PC-3 (cell line): ENCODE measurements at regions not wholly inside any gene's neighbourhood (a gene's known extent, or its start where the extent isn't known, plus 50 kb on each side); places are given as distances from the start of the nearest gene placed in this dataset.
"Not testable (repeated sequence)": the region's sequence is repeated elsewhere in the genome, so short reads cannot be mapped to it uniquely, and the experiment has no call there.

Source experiments
- ATAC-seq: fragments of 200-7000 bp; cut with Tn5 transposase; 2 replicates; pipeline ENCODE4 v1.9.1; 2020; ENCODE audit warnings: mild to moderate bottlenecking, moderate library complexity
- BruUV-seq: library from RNA; stranded (reverse); fragments of 400-500 nt; replicated peaks from 2 replicates; lab custom pipeline; 2021; lab: Mats Ljungman, UMichigan
- CTCF ChIA-PET: fragments of 300-600 bp; sonication (Branson Sonifier 250); formaldehyde crosslinking; loops from one replicate; lab custom pipeline; 2022; ENCODE audit warnings: antibody characterized with exemption; lab: Charles Lee
- POLR2A ChIA-PET: fragments of 300-600 bp; sonication (Branson Sonifier 250); formaldehyde crosslinking; loops from one replicate; lab custom pipeline; 2022; ENCODE audit warnings: antibody characterized with exemption; ENCODE audit not compliant: unreplicated experiment; lab: Charles Lee
- DNase-seq: peaks from one replicate; pipeline ENCODE4 v3.0.0-alpha.2; 2015
- H2AFZ ChIP-seq: fragments of 300-600 bp; sonication (generic); 2 replicates; pipeline ENCODE4 v1.6.0; 2016; ENCODE audit warnings: antibody characterized with exemption, low read length
- H3F3A ChIP-seq: fragments of 300-600 bp; sonication (generic); one replicate; pipeline ENCODE4 v1.6.0; 2017; ENCODE audit warnings: antibody characterized with exemption, low read length, control low read depth, mild to moderate bottlenecking; ENCODE audit not compliant: unreplicated experiment
- H3K27ac ChIP-seq: fragments of 300-600 bp; sonication (generic); 2 replicates; pipeline ENCODE4 v1.5.1; 2016; ENCODE audit warnings: mild to moderate bottlenecking, low read length
- H3K27me3 ChIP-seq: fragments of 300-600 bp; sonication (generic); 2 replicates; pipeline ENCODE4 v1.6.1; 2016; ENCODE audit warnings: low read length, mixed read lengths
- H3K36me3 ChIP-seq: fragments of 300-600 bp; sonication (generic); 2 replicates; pipeline ENCODE4 v1.6.1; 2016; ENCODE audit warnings: low read depth, mixed run types, low read length, mixed read lengths
- H3K4me1 ChIP-seq: fragments of 300-600 bp; sonication (generic); 2 replicates; pipeline ENCODE4 v1.5.1; 2016; ENCODE audit warnings: low read length; ENCODE audit not compliant: insufficient read depth
- H3K4me2 ChIP-seq: fragments of 300-600 bp; sonication (generic); 2 replicates; pipeline ENCODE4 v1.6.0; 2016; ENCODE audit warnings: low read length
- H3K4me3 ChIP-seq: fragments of 300-600 bp; sonication (generic); 2 replicates; pipeline ENCODE4 v1.5.1; 2016; ENCODE audit warnings: mild to moderate bottlenecking, low read length, mixed read lengths
- H3K79me2 ChIP-seq: fragments of 300-600 bp; sonication (generic); 2 replicates; pipeline ENCODE4 v1.6.1; 2017; ENCODE audit warnings: low read length, mixed read lengths
- H3K9ac ChIP-seq: fragments of 300-600 bp; sonication (generic); 2 replicates; pipeline ENCODE4 v1.6.0; 2016; ENCODE audit warnings: mild to moderate bottlenecking, low read length
- H3K9me2 ChIP-seq: fragments of 300-600 bp; sonication (generic); replicated peaks from 2 replicates; pipeline ENCODE4 v1.6.1; 2016; ENCODE audit warnings: mixed run types, low read length, mixed read lengths
- H3K9me3 ChIP-seq: fragments of 300-600 bp; sonication (generic); 2 replicates; pipeline ENCODE4 v1.6.1; 2016; ENCODE audit warnings: low read length, mixed read lengths
- H4K20me1 ChIP-seq: fragments of 300-600 bp; sonication (generic); 2 replicates; pipeline ENCODE4 v1.6.1; 2016; ENCODE audit warnings: low read length, mixed read lengths
- intact Hi-C: fragments of 100-400 bp; cut with micrococcal nuclease; formaldehyde crosslinking; loops from 2 replicates; pipeline ENCODE4 v1.9.0; 2023

GRCh38 chr12:131296136-131296535 lies 342.4 kb downstream of the ADGRD1 start:
- H3K9me3 ChIP-seq, H3K79me2 ChIP-seq, BruUV-seq, DNase-seq, H4K20me1 ChIP-seq, H3K36me3 ChIP-seq, H3K9ac ChIP-seq, H3F3A ChIP-seq, H3K4me2 ChIP-seq, CTCF ChIA-PET, H3K4me1 ChIP-seq, H3K4me3 ChIP-seq, H3K27ac ChIP-seq, POLR2A ChIA-PET, H2AFZ ChIP-seq, H3K9me2 ChIP-seq, intact Hi-C loops, ATAC-seq: not testable (repeated sequence)
- H3K27me3 ChIP-seq: peaks cover 15% of the 10 kb centered on the region

- intact Hi-C loops, H3K4me2 ChIP-seq, H3K9ac ChIP-seq, DNase-seq, BruUV-seq, POLR2A ChIA-PET, H3K79me2 ChIP-seq, H3K9me3 ChIP-seq, H3K9me2 ChIP-seq, H4K20me1 ChIP-seq, H3K4me1 ChIP-seq, CTCF ChIA-PET, H3K36me3 ChIP-seq, H3K4me3 ChIP-seq, H3K27ac ChIP-seq, H3F3A ChIP-seq, ATAC-seq, H2AFZ ChIP-seq: not testable (repeated sequence)
- H3K27me3 ChIP-seq: peaks cover 15% of the 10 kb centered on the region
These were observed 342.9 kb downstream of the ADGRD1 start for GRCh38 chr12:131296651-131297050.

- H3K4me3 ChIP-seq, H3K9me3 ChIP-seq, intact Hi-C loops, H3K79me2 ChIP-seq, H3K4me2 ChIP-seq, POLR2A ChIA-PET, H2AFZ ChIP-seq, H3K27me3 ChIP-seq, CTCF ChIA-PET, ATAC-seq, H4K20me1 ChIP-seq, H3K9me2 ChIP-seq, BruUV-seq, DNase-seq, H3K27ac ChIP-seq, H3F3A ChIP-seq, H3K36me3 ChIP-seq, H3K9ac ChIP-seq, H3K4me1 ChIP-seq: not testable (repeated sequence)
These were observed 345.0 kb downstream of the ADGRD1 start for GRCh38 chr12:131298526-131299369.

GRCh38 chr12:131299370-131299701 lies 345.6 kb downstream of the ADGRD1 start:
- intact Hi-C loops, CTCF ChIA-PET, DNase-seq, H3K4me2 ChIP-seq, POLR2A ChIA-PET, H3K9ac ChIP-seq, H3K9me3 ChIP-seq, H3K4me3 ChIP-seq, ATAC-seq, H3K9me2 ChIP-seq, H2AFZ ChIP-seq, H3F3A ChIP-seq, H3K36me3 ChIP-seq, H3K27ac ChIP-seq, H3K27me3 ChIP-seq, BruUV-seq, H3K79me2 ChIP-seq, H3K4me1 ChIP-seq, H4K20me1 ChIP-seq: not testable (repeated sequence)

GRCh38 chr12:131303576-131303975 lies 349.9 kb downstream of the ADGRD1 start:
- H3F3A ChIP-seq, DNase-seq, ATAC-seq, H3K4me3 ChIP-seq, intact Hi-C loops, H3K4me1 ChIP-seq, CTCF ChIA-PET, H3K9me2 ChIP-seq, H3K79me2 ChIP-seq, H3K36me3 ChIP-seq, H3K9me3 ChIP-seq, BruUV-seq, H2AFZ ChIP-seq, H4K20me1 ChIP-seq, POLR2A ChIA-PET, H3K4me2 ChIP-seq, H3K27me3 ChIP-seq, H3K27ac ChIP-seq, H3K9ac ChIP-seq: not testable (repeated sequence)

GRCh38 chr12:131304642-131305041 lies 350.9 kb downstream of the ADGRD1 start:
- H3K27me3 ChIP-seq, H3K4me2 ChIP-seq, H3K79me2 ChIP-seq, DNase-seq, H3K4me3 ChIP-seq, ATAC-seq, H4K20me1 ChIP-seq, H3K36me3 ChIP-seq, POLR2A ChIA-PET, H3K9me2 ChIP-seq, BruUV-seq, H3K9ac ChIP-seq, intact Hi-C loops, H3F3A ChIP-seq, H2AFZ ChIP-seq, H3K4me1 ChIP-seq, H3K9me3 ChIP-seq, H3K27ac ChIP-seq, CTCF ChIA-PET: not testable (repeated sequence)
